A673 (cell line): ENCODE measurements at regions not wholly inside any gene's neighbourhood (a gene's known extent, or its start where the extent isn't known, plus 50 kb on each side); places are given as distances from the start of the nearest gene placed in this dataset.

Experiments used
- BruUV-seq: library from RNA; stranded (reverse); fragments of 400-500 nt; replicated peaks from 2 replicates; lab custom pipeline; 2021; lab: Mats Ljungman, UMichigan
- CTCF ChIA-PET: fragments of 300-600 bp; sonication (Branson Sonifier 250); formaldehyde crosslinking; loops from one replicate; lab custom pipeline; 2022; ENCODE audit warnings: antibody characterized with exemption; lab: Charles Lee
- POLR2A ChIA-PET: fragments of 300-600 bp; sonication (Branson Sonifier 250); formaldehyde crosslinking; loops from one replicate; lab custom pipeline; 2022; ENCODE audit warnings: antibody characterized with exemption; ENCODE audit not compliant: low non-redundant PET; lab: Charles Lee
- DNase-seq: peaks from one replicate; pipeline ENCODE4 v3.0.0-alpha.2; 2015; ENCODE audit warnings: low spot score
- H3K27ac ChIP-seq: fragments of 200-600 bp; sonication (generic); 2 replicates; pipeline ENCODE4 v1.5.1; 2016; ENCODE audit warnings: mixed run types, low read depth, mild to moderate bottlenecking, mixed read lengths, antibody characterized with exemption, low read length; ENCODE audit not compliant: poor library complexity, severe bottlenecking
- H3K27me3 ChIP-seq: fragments of 200-600 bp; sonication (generic); replicated peaks from 2 replicates; pipeline ENCODE4 v1.6.1; 2017; ENCODE audit warnings: mixed run types, low read depth, mild to moderate bottlenecking, mixed read lengths, antibody characterized with exemption, low read length; ENCODE audit not compliant: insufficient read depth, poor library complexity
- H3K36me3 ChIP-seq: fragments of 200-600 bp; sonication (generic); 2 replicates; pipeline ENCODE4 v1.6.1; 2016; ENCODE audit warnings: mixed run types, mild to moderate bottlenecking, mixed read lengths, antibody characterized with exemption, low read length; ENCODE audit not compliant: insufficient read depth, poor library complexity, severe bottlenecking
- H3K4me1 ChIP-seq: fragments of 200-600 bp; sonication (generic); 2 replicates; pipeline ENCODE4 v1.6.1; 2017; ENCODE audit warnings: mixed run types, mild to moderate bottlenecking, mixed read lengths, antibody characterized with exemption, low read length; ENCODE audit not compliant: insufficient read depth, poor library complexity, severe bottlenecking
- H3K4me3 ChIP-seq: fragments of 200-600 bp; sonication (generic); 2 replicates; pipeline ENCODE4 v1.5.1; 2016; ENCODE audit warnings: low read depth, mixed run types, mild to moderate bottlenecking, mixed read lengths, low read length; ENCODE audit not compliant: poor library complexity, severe bottlenecking
- H3K9me3 ChIP-seq: fragments of 200-600 bp; sonication (generic); 2 replicates; pipeline ENCODE4 v1.6.1; 2016; ENCODE audit warnings: mixed run types, low read depth, mild to moderate bottlenecking, mixed read lengths, antibody characterized with exemption, low read length; ENCODE audit not compliant: poor library complexity, severe bottlenecking
- EZH2 ChIP-seq: fragments of 200-600 bp; sonication (generic); IDR thresholded peaks from 2 replicates; pipeline ENCODE4 v1.6.1; 2017; ENCODE audit warnings: borderline replicate concordance, low read depth, mild to moderate bottlenecking, mixed read lengths, antibody characterized with exemption, low read length; ENCODE audit not compliant: poor library complexity, severe bottlenecking
- intact Hi-C: fragments of 100-400 bp; cut with micrococcal nuclease; formaldehyde crosslinking; loops from one replicate; pipeline ENCODE4 v1.10.0; 2022; ENCODE audit not compliant: unreplicated experiment
- TF ChIP-seq, protein P1 (sequence below): fragments of 300-800, 200-600 bp; sonication (generic); conservative IDR thresholded peaks from 2 replicates; pipeline ENCODE4 v1.5.1; 2017; ENCODE audit warnings: low read depth, mild to moderate bottlenecking, antibody characterized with exemption, low read length, moderate library complexity, mixed read lengths

DNA sequence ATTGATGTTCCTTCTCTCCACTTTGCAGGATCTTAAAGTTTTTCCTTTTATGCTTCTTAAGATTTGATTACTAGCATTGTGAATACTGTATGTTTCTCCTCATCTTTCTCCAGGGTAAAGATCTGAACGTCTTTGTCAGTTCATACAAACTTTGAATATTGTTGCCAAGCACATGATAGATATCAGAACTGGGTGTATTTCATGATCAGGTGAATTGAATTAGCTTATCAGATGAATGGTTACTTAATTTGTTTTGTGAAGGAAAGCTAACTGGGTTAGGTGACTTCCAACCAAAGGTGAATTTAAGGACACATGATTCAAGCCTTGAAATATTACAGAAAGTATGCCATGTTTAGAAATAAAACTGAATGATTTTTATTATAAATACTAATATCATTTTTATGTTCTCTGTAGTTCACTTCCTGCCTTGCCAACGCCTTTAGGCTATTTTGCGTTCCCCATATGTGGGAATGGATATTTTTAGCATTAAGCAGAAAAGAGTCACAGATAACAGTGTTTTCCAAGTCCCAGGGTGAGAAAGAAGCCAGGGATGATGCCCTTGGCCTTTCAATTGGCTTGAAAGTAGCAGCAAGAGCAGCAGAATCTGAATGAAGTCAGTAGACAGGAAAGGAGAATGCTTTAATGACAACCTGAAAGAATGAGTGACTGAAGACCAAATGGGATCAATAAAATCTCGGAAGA, 752.1 kb downstream of the NCAM2 start:
- DNase-seq, result no peak
- Histone ChIP-seq H3K9me3 (no peaks in the 10 kb centered on the region), H3K4me1 (no peaks in the 10 kb centered on the region), H3K27me3 (no peaks in the 10 kb centered on the region), H3K36me3 (no peaks in the 10 kb centered on the region), H3K4me3 (no peak overlapping the region), H3K27ac (no peak overlapping the region)
- POLR2A ChIA-PET, result no interaction called here
- intact Hi-C loops, result no loop called here
- no peak for TF ChIP-seq EZH2
- TF ChIP-seq, protein P1, sequence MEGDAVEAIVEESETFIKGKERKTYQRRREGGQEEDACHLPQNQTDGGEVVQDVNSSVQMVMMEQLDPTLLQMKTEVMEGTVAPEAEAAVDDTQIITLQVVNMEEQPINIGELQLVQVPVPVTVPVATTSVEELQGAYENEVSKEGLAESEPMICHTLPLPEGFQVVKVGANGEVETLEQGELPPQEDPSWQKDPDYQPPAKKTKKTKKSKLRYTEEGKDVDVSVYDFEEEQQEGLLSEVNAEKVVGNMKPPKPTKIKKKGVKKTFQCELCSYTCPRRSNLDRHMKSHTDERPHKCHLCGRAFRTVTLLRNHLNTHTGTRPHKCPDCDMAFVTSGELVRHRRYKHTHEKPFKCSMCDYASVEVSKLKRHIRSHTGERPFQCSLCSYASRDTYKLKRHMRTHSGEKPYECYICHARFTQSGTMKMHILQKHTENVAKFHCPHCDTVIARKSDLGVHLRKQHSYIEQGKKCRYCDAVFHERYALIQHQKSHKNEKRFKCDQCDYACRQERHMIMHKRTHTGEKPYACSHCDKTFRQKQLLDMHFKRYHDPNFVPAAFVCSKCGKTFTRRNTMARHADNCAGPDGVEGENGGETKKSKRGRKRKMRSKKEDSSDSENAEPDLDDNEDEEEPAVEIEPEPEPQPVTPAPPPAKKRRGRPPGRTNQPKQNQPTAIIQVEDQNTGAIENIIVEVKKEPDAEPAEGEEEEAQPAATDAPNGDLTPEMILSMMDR, result no peak
- CTCF ChIA-PET, result no interaction called here
- BruUV-seq, result no TSS peak

GRCh38 chr21:21751286-21751685, 753.1 kb downstream of the NCAM2 start:
- TF ChIP-seq, protein P1, result no peak
- TF ChIP-seq EZH2, result no peak
- BruUV-seq, result no TSS peak
- POLR2A ChIA-PET, result no interaction called here
- no peaks in the 10 kb centered on the region for H3K4me1 ChIP-seq
- no peaks in the 10 kb centered on the region for H3K27me3 ChIP-seq
- no peak overlapping the region for H3K4me3 ChIP-seq
- H3K36me3 ChIP-seq, result no peaks in the 10 kb centered on the region
- no peak overlapping the region for H3K27ac ChIP-seq
- DNase-seq, result no peak
- intact Hi-C loops, result no loop called here
- H3K9me3 ChIP-seq, result no peaks in the 10 kb centered on the region
- CTCF ChIA-PET, result no interaction called here

GRCh38 chr21:21762855-21763254, 764.6 kb downstream of the NCAM2 start:
- no peak for DNase-seq
- TF ChIP-seq, protein P1, result no peak
- no peak for TF ChIP-seq EZH2
- H3K27ac ChIP-seq, result no peak overlapping the region
- no peaks in the 10 kb centered on the region for H3K4me1 ChIP-seq
- intact Hi-C loops, result no loop called here
- H3K27me3 ChIP-seq, result no peaks in the 10 kb centered on the region
- ChIA-PET CTCF (no interaction called here), POLR2A (no interaction called here)
- no peaks in the 10 kb centered on the region for H3K36me3 ChIP-seq
- H3K4me3 ChIP-seq, result no peak overlapping the region
- no TSS peak for BruUV-seq
- no peaks in the 10 kb centered on the region for H3K9me3 ChIP-seq
